ENCODE measurements at regions not wholly inside any gene's neighbourhood (a gene's known extent, or its start where the extent isn't known, plus 50 kb on each side); places are given as distances from the start of the nearest gene placed in this dataset.

DNA sequence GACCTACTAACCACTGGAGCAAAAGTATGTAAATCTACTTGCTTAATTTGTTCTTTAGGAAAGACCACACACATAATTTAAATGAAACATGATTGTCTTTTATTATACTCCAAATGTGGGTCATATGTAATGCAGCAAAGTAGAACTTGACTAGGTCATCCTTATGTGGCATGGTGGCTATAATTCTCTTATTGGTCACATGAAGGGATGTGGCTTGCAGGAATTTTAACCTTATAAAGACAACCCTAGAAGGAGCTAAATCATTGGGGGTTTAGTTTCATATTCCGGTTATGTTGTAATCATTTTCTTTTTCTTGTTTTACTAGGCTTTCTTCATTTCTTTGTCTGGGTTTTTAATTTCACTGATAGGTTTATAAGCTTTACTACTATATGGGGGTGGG is 93.9 kb downstream of the SEPTIN7 start:
- DNase-seq (ENCODE audit: extremely low read depth in 1 of 4, low spot score in 3 of 4) (no peak), ATAC-seq (no peak), FAIRE-seq (no peak)
- Histone ChIP-seq H3K9me3 (replicated peaks; ENCODE audit: control insufficient read depth, insufficient read depth, low read depth, low read length) (no peaks in the 10 kb centered on the region), H3K27ac (ENCODE audit: extremely low read depth, low read depth, low read length) (no peak overlapping the region), H3K4me3 (no peak overlapping the region), H3K9ac (ENCODE audit: insufficient read depth in 1 of 2, low read depth in 2 of 2, low read length in 2 of 2) (no peak overlapping the region), H3K9me1 (ENCODE audit: control insufficient read depth, insufficient read depth, low read length) (no peaks in the 10 kb centered on the region), H3K4me2 (ENCODE audit: insufficient read depth, low read length) (no peak overlapping the region), H3K4me1 (replicated peaks in 1 of 2; ENCODE audit: control insufficient read depth in 2 of 2, insufficient read depth in 2 of 2, low read length in 2 of 2) (no peaks in the 10 kb centered on the region), H4K20me1 (replicated peaks; ENCODE audit: control insufficient read depth, insufficient read depth, low read length) (no peaks in the 10 kb centered on the region), H3K27me3 (ENCODE audit: control insufficient read depth in 2 of 2, insufficient read depth in 2 of 2, low read length in 2 of 2) (no peaks in the 10 kb centered on the region), H2AFZ (ENCODE audit: low read depth, low read length) (no peak overlapping the region), H3K36me3 (ENCODE audit: control insufficient read depth, insufficient read depth, low read length) (peaks cover 15% of the 10 kb centered on the region; the same call in 1 of the 3 replicates), H3K79me2 (ENCODE audit: control insufficient read depth, insufficient read depth, low read length) (no peaks in the 10 kb centered on the region)
- TF ChIP-seq HNRNPL (IDR thresholded peaks at IDR 0.05; ENCODE audit: low read depth, low read length) (no peak), MTA1 (IDR thresholded peaks at IDR 0.05; ENCODE audit: borderline replicate concordance) (no peak), ZNF134 (CRISPR knock-in tag; conservative IDR thresholded peaks at IDR 0.05) (no peak), LEF1 (IDR thresholded peaks at IDR 0.05) (no peak), ZNF707 (CRISPR knock-in tag; conservative IDR thresholded peaks at IDR 0.05) (no peak), TFAM (CRISPR knock-in tag; conservative IDR thresholded peaks at IDR 0.05) (no peak)
- TF ChIP-seq, protein P1, sequence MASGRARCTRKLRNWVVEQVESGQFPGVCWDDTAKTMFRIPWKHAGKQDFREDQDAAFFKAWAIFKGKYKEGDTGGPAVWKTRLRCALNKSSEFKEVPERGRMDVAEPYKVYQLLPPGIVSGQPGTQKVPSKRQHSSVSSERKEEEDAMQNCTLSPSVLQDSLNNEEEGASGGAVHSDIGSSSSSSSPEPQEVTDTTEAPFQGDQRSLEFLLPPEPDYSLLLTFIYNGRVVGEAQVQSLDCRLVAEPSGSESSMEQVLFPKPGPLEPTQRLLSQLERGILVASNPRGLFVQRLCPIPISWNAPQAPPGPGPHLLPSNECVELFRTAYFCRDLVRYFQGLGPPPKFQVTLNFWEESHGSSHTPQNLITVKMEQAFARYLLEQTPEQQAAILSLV (tag; IDR thresholded peaks at IDR 0.05): no peak
- ChIA-PET CTCF (ENCODE audit: low intra/inter-chr PET ratio) (no interaction called here), POLR2A (interaction anchor here (1.4 kb wide), 1 partner anchor 15 kb away, joined by 3 read pairs; no protein-coding TSS in a partner anchor)
- 100% methylated on average over 1 of the region's 1 CpG for WGBS (ENCODE audit: insufficient coverage, low coverage, missing lambda C conversion rate)
- in situ Hi-C loops (cut with MboI) (no loop called here), intact Hi-C loops (cut with micrococcal nuclease) (no loop called here)
- no TSS peak for BruUV-seq (replicated peaks)
